ENCODE measurements at regions not wholly inside any gene's neighbourhood (a gene's known extent, or its start where the extent isn't known, plus 50 kb on each side); places are given as distances from the start of the nearest gene placed in this dataset.
"Not testable (repeated sequence)": the region's sequence is repeated elsewhere in the genome, so short reads cannot be mapped to it uniquely, and the experiment has no call there.

DNA sequence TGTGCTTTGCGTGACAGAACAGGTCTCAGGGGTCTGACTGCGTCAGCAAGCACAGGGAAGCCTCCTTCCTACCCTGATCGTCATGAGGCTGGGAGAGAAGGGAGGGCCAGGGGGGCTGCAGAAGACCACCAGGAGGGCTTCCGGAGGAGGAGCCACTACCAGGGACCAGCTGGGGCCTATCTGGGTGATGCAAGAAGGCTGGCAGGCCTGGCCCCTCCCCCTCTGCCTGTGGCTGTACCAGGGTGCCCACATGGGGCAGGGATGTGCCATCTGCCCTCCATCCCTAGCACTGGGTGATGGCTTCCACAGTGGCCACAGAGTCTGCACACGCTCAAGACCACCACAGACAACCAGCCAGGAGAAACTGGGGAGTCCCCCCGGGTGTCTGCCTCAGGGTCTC lies 116.4 kb upstream of the NKX1-1 start:
- DNase-seq: no peak

DNA sequence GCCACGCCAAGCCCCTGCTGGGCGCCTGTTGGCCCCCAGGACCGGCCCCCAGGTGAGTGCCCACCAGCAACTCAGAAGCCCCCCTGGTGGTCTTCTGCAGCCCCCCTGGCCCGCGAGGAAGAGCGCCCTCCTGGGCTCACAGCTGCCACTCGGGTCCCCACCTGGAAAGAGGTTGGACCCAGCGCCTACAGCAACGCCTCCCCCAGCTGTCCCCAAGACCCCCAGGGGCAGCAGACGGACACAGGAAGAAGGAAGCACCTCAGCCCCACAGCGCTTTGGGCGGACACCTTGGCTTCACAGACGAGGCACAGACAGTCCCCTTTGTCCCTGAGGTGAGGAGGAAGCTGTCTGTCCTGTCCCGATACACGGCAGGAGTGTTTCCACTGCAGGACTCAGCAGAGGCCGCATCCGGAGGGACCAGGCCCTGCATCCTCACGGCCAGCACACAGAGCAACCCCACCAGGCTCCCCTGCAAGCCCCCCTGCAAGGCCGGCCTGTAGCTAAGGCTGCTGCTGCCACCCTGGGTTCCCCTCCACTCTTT lies 115.6 kb upstream of the NKX1-1 start:
- DNase-seq: no peak

DNA sequence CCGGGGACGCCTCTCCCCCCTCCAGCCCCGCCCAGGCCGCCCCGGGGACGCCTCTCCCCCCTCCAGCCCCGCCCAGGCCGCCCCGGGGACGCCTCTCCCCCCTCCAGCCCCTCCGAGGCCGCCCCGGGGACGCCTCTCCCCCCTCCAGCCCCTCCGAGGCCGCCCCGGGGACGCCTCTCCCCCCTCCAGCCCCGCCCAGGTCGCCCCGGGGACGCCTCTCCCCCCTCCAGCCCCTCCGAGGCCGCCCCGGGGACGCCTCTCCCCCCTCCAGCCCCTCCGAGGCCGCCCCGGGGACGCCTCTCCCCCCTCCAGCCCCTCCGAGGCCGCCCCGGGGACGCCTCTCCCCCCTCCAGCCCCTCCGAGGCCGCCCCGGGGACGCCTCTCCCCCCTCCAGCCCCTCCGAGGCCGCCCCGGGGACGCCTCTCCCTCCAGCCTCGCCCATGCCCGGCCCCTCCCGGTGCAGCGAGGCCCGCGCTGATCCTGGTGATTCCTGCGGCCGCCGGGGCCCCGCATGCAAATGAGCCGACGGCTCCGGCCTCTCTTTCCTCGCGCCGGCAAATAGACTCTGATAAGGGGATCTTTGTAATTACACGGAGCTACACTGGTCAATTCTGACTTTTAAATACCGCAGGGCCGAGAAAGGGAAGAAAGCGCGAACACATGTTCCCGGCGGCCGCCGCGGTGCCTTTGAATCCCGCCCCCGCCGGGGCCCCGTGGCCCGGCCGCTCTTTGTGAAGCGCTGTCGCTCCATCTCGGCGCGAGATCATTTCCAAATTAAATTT lies 114.7 kb upstream of the NKX1-1 start:
- DNase-seq: not testable (repeated sequence)

DNA sequence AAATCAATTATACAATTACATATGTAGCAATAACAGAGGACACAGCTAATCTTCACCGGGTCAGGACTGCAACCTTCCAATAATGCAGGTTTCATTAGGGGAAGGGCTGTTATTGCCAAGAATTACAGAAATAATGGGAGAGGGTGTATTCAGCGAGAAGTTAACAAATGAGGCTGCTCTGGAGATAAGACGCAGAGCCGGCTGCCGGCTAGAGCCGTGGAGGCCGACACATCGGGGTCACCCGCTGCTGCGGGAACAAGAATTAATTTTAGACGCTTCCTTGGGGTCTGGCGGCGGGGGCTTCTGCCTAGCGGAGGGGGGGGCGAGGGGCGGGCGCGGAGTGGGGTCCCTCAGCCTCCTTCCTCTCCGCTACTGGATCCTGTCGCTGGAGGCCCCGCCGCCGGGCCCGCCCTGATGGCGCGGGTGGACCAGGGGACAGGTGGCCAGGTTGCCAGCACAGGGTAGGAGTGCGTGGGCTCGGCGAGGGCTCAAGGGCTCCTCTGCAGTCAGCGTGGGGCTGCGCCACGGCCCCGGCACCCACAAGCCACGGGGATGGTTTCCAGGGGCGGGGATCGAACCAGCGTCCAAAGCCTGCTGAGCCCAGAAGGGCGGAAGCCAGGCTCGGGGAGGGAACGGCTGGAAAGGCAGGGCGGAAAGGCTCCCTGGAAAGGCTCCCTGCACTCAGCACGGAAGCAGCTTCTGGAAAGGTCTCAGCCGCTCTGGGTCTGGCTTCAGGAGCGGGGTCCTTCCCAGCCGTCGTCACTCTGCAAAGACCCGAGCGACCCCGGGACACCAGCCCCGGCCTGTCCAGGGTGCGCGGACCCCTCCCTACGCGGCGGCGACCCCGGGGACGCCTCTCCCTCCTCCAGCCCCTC lies 113.8 kb upstream of the NKX1-1 start:
- DNase-seq: no peak

- DNase-seq: no peak
Observed at GRCh38 chr4:1518997-1519700, 112.9 kb upstream of the NKX1-1 start.

GRCh38 chr4:1517592-1518411 lies 111.6 kb upstream of the NKX1-1 start:
- DNase-seq: no peak

DNA sequence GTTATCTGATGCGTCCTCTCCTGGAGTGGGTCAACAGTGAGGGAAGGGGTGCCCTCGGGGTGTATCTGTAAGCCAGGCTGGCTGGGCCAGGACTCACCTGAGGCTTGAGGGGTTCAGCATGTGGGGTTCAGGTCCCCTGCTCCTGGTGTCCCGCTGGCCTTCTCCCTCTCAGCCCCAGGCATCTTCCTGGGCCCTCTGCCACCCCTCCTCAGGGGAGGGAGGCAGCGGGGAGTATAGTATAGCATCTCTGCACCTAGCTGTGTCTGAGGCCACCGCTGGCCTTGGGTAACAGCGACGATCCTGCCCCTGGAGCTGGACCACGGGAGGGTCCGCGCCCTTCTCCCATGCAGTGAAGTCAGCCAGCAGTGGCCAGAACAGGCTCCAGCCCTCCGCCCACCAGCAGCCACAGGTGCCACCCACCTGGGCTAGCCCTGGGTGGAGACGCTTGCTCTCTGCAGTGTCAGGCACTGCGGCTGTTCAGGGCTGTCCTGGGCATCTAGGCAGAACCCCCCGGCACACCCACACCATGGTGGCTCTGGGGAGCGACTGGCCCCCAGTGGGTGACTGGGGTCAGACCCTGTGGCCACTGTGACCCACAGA lies 110.7 kb upstream of the NKX1-1 start:
- DNase-seq: no peak

GRCh38 chr4:1516261-1516660 lies 110.0 kb upstream of the NKX1-1 start:
- DNase-seq: no peak

- no peak for DNase-seq
Observed at GRCh38 chr4:1515763-1516162, 109.5 kb upstream of the NKX1-1 start.

- no peak for DNase-seq
Observed at GRCh38 chr4:1515156-1515555, 108.9 kb upstream of the NKX1-1 start.

DNA sequence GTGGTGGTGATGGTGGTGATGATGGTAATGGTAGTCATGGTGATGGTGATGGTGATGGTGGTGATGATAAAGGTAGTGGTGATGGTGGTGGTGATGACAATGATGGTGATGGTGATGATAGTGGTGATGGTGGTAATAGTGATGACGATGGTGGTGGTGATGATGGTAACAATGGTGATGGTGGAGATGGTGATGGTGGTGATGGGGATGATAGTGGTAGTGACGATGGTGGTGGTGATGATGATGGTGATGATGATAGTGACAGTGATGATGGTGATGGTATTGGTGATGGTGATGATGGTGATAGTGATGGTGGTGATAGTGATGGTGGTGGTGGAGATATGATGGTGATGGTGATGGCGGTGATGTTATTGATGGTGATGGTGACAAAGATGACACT lies 108.4 kb upstream of the NKX1-1 start:
- no peak for DNase-seq

DNA sequence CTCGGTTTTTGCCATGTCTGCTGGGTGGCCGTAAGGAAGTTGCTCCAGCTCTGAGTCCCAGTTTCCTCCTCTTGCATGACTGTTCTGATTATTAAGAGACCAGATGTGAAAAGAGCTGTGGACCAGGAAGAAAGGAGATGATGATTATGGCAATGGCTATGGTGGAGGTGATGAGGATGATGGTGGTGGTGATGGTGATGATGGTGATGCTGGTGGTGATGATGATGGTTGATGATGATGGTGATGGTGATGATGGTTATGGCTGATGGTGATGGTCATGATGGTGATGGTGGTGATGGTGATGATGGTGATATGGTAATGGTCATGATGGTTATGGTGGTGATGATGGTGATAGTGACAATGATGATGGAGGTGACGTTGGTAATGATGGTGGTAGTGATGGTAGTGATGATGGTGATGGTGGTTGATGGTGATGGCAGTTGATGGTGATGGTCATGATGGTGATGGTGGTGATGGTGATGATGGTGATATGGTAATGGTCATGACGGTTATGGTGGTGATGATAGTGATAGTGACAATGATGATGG lies 107.8 kb upstream of the NKX1-1 start:
- DNase-seq: no peak

- no peak for DNase-seq
Observed at GRCh38 chr4:1512738-1513660, 106.8 kb upstream of the NKX1-1 start.

GRCh38 chr4:1512051-1512737 lies 106.0 kb upstream of the NKX1-1 start:
- no peak for DNase-seq

GRCh38 chr4:1511441-1512041 lies 105.3 kb upstream of the NKX1-1 start:
- no peak for DNase-seq

DNA sequence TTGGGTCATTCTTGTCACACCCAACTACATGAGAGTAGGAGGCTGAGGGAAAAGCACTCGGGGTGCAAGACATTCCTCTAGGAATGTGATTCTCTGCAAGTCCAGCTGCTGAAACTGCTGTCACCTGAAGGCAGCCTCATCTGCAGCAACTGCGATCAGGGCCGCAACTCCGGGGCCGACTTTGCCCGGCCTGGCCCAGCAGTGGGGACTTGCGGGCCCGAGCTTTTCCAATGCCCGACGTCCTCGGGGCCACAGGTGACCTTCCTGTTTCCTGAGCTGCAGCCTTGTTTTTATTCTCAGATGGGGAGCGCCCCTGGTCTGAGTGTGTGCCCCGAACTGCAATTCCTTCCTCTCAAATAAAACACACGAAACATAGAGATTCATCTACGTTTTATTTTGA lies 104.7 kb upstream of the NKX1-1 start:
- DNase-seq: no peak

DNA sequence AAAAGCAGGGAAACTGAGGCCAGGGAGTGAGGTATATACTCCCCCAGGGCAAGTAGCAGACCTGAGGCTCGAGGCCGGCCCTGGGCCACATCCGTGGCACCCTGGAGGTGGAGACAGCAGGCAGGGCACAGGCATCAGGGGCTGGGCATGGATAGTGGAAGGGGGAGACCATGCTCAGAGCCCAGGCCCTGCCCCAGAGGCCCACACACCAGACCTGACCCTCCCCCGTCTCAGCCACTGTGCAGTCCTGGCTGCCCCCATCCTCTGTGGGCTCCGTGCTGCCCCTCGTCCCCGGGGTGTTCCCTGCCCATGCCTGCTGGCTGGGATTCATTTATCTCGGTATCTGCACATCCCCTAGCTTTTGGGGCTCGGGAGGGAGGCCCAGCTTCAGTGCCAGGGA lies 103.1 kb upstream of the NKX1-1 start:
- no peak for DNase-seq

DNA sequence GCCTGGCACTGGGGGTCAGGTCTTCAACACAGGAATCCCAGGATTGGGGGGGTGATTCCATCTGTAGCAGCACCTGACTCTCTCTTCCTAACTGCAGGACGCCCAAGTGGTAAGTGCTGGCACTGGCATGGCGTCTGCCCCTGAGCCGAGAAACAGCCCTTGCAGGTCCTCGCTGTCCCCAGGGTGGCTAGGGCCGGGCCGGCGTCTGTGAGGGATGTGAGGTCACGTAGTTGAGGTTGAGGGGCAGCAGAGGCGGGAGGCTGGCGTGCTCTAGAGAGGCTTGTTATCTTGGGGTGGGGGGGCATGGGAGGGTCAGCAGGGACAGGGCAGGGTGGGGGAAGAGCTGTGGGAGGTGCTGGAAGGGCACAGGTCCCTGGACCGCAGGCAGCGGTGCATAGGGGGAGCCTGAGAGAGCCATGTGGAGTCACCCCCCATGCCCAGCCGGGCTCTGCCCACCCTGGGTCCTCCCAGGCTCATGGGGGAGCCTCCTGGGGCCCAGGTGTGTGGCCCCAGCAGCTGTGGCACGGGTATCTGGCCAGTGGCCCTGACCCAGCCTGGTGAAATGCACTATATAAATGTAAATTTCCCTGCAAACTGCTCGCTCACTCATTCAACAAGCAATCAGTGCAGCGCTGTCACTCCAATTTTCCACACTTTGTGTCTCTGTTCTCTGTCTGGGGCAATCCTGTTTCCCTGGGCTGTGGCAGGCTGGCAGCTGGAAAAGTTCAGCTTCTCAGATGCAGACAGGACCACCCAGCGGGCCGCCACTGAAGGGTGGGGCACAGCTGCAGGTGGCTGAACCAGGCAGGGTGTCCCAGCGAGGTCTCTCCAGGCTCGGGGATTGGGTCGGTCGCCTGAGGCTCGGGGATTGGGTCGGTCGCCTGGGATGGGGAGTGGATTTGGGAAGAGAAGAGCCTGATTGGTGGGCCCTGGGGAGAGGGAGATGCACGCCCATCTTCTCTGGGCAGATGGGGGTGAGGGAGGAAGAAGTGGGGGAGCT lies 102.2 kb upstream of the NKX1-1 start:
- DNase-seq: no peak

All from NCI-H2029 treated with DMSO at 0.1 percent for 48 hours (cell line).